Thoracic aorta (tissue), 2 donors: ENCODE measurements at regions not wholly inside any gene's neighbourhood (a gene's known extent, or its start where the extent isn't known, plus 50 kb on each side); places are given as distances from the start of the nearest gene placed in this dataset.

Experiments used
- ATAC-seq: fragments of 150-250 bp; one replicate; pipeline ENCODE4 v1.8.0; 2017; ENCODE audit warnings: low read depth; ENCODE audit not compliant: insufficient number of reproducible peaks, low FRiP score
- DNase-seq: peaks from one replicate; pipeline ENCODE4 v3.0.0-alpha.2; 2020; ENCODE audit warnings: low spot score
- H3K27ac ChIP-seq, 2 donors: fragments of 200-600 bp; sonication (generic); 1 replicate in 1 of 2; 2 replicates in 1 of 2; pipeline ENCODE4 v1.5.1; 2016; ENCODE audit warnings: mild to moderate bottlenecking in 2 of 2, moderate library complexity in 2 of 2
- H3K27me3 ChIP-seq: fragments of 200-600 bp; sonication (generic); replicated peaks from 2 replicates; pipeline ENCODE4 v1.6.0; 2016; ENCODE audit warnings: mild to moderate bottlenecking; ENCODE audit not compliant: insufficient read depth
- H3K36me3 ChIP-seq: fragments of 200-600 bp; sonication (generic); one replicate; pipeline ENCODE4 v1.5.1; 2016
- H3K4me1 ChIP-seq, 2 donors: fragments of 200-600 bp; sonication (generic); 1 replicate in 1 of 2; 2 replicates in 1 of 2; pipeline versions ENCODE4 v1.5.1 to v1.6.0; 2016; ENCODE audit warnings: low read depth in 2 of 2, mild to moderate bottlenecking in 1 of 2; ENCODE audit not compliant: control insufficient read depth in 1 of 2
- H3K4me3 ChIP-seq: fragments of 200-600 bp; sonication (generic); 2 replicates; pipeline ENCODE4 v1.5.1; 2016; ENCODE audit warnings: mild to moderate bottlenecking
- H3K9me3 ChIP-seq: fragments of 200-600 bp; sonication (generic); 2 replicates; pipeline ENCODE4 v1.5.1; 2016
- TF ChIP-seq, protein P1 (sequence below): fragments of 200-600 bp; sonication (generic); IDR thresholded peaks from one replicate; pipeline ENCODE4 v1.5.1; 2019; ENCODE audit warnings: antibody characterized with exemption

DNA sequence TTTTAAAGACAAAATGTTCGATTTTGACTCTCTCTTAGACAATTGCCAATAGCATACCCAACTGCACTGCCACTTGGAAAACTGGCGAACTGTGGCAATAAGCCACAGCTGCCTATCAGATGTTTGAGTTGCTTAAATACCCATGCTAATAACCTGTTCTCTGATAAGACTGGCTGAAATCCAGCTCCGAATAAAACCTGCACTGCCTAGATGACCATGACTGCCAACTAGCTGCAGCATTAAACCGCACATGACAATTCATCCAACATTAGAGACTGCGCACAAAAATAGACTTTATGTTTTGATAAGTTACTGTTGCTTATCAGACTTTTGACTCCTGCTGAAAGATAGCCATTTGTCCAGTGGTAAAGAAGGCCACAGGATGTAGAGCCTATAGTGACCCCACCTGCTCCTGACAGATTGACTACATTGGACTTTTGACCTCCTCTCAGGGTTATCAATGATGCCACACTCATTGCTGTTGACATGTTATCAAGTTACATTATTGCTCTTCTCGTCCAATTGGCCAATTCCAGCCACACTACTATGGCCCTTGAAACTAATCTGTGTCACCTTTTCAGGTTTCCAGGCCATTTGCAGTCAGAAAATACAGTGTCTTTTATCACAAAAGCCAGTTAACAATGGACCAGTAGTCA, 299.0 kb downstream of the HGF start:
- Histone ChIP-seq H3K27me3 (no peaks in the 10 kb centered on the region), H3K4me1 (no peaks in the 10 kb centered on the region), H3K36me3 (no peaks in the 10 kb centered on the region), H3K27ac (no peak overlapping the region), H3K4me3 (no peak overlapping the region), H3K9me3 (no peaks in the 10 kb centered on the region)
- TF ChIP-seq, protein P1, sequence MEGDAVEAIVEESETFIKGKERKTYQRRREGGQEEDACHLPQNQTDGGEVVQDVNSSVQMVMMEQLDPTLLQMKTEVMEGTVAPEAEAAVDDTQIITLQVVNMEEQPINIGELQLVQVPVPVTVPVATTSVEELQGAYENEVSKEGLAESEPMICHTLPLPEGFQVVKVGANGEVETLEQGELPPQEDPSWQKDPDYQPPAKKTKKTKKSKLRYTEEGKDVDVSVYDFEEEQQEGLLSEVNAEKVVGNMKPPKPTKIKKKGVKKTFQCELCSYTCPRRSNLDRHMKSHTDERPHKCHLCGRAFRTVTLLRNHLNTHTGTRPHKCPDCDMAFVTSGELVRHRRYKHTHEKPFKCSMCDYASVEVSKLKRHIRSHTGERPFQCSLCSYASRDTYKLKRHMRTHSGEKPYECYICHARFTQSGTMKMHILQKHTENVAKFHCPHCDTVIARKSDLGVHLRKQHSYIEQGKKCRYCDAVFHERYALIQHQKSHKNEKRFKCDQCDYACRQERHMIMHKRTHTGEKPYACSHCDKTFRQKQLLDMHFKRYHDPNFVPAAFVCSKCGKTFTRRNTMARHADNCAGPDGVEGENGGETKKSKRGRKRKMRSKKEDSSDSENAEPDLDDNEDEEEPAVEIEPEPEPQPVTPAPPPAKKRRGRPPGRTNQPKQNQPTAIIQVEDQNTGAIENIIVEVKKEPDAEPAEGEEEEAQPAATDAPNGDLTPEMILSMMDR = no peak
- no peak for ATAC-seq
- no peak for DNase-seq

GRCh38 chr7:81469869-81470723, 299.8 kb downstream of the HGF start:
- Histone ChIP-seq H3K4me1 (no peaks in the 10 kb centered on the region), H3K4me3 (no peak overlapping the region), H3K36me3 (no peaks in the 10 kb centered on the region), H3K27me3 (no peaks in the 10 kb centered on the region), H3K27ac (no peak overlapping the region), H3K9me3 (no peaks in the 10 kb centered on the region)
- no peak for DNase-seq
- TF ChIP-seq, protein P1 = peak; percentile 52
- peak; percentile 65 for ATAC-seq

- ATAC-seq (no peak), DNase-seq (no peak)
- H3K9me3 ChIP-seq = no peaks in the 10 kb centered on the region
- H3K27ac ChIP-seq = no peak overlapping the region
- H3K4me1 ChIP-seq = no peaks in the 10 kb centered on the region
- TF ChIP-seq, protein P1 = no peak
- H3K36me3 ChIP-seq = no peaks in the 10 kb centered on the region
- no peak overlapping the region for H3K4me3 ChIP-seq
- no peaks in the 10 kb centered on the region for H3K27me3 ChIP-seq
Measured at GRCh38 chr7:81469153-81469868, 300.5 kb downstream of the HGF start.

DNA sequence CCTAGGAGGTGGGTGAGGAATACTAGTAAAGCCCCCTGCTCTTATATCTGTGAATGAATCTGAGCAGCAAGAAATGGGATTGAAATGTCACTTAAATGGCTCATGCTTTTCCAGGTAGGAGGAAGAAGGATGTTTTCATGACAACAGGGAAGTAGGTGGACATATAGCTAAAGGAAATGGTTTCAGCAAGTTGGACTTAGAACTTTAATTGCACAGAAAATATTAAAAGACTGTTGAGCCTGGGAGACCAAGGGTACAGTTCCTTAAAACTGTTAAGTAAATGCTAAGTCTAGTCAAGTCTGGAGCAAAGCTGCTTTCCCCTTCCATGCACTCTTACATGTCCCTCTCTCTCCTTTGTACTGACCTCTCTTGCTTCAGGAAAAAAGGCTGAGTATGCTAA, 301.3 kb downstream of the HGF start:
- no peaks in the 10 kb centered on the region for H3K9me3 ChIP-seq
- no peak for ATAC-seq

More for the DNA sequence above, 301.3 kb downstream of the HGF start:
- Histone ChIP-seq H3K4me1 (no peaks in the 10 kb centered on the region), H3K36me3 (no peaks in the 10 kb centered on the region), H3K4me3 (no peak overlapping the region), H3K27ac (no peak overlapping the region), H3K27me3 (no peaks in the 10 kb centered on the region)
- DNase-seq = no peak
- TF ChIP-seq, protein P1 = no peak
